Stimulated activated CD4-positive, alpha-beta T cell treated with anti-CD3 and anti-CD28 coated beads, Interleukin-4, amount 100 ng/mL, for 24 hours (primary cell): ENCODE measurements at regions not wholly inside any gene's neighbourhood (a gene's known extent, or its start where the extent isn't known, plus 50 kb on each side); places are given as distances from the start of the nearest gene placed in this dataset.
"Not testable (repeated sequence)": the region's sequence is repeated elsewhere in the genome, so short reads cannot be mapped to it uniquely, and the experiment has no call there.

Experiments
- DNase-seq: peaks from one replicate; pipeline ENCODE4 v3.0.0-alpha.2; 2020

DNA sequence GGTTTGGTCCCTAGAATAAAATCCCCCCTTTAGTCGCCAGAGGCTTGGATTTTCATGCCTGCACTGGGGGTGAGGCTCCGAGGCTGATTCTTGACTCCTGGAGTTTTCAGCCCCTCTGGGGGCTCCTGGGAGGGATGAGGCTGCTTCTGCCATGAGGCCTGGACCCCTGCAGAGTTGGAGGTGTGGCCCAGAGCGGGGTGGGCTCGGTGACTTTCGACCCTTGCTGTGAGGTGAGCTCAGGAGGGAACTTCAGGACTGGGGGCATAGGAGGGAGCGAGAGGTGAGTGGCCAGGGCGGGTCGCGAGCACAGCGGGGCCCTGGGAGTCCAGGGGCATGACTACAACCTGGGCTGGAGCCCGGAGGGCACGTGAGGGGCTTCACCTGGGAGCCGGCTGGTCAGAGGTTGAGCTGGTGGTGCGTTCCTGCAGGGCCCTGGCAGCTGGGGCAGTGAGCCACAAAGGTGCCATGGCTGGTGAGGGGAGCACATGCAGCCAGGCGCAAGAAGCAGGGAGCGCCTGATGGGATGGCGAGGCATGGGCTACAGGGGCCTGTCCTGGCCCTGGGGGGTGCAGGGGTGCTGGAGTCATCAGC lies 168.2 kb downstream of the KIF26A start:
- no peak for DNase-seq

- no peak for DNase-seq
Measured at GRCh38 chr14:104307246-104307626, 168.8 kb downstream of the KIF26A start.

GRCh38 chr14:104307627-104308401 lies 169.4 kb downstream of the KIF26A start:
- no peak for DNase-seq

GRCh38 chr14:104308534-104308933 lies 170.1 kb downstream of the KIF26A start:
- DNase-seq, result not testable (repeated sequence)

GRCh38 chr14:104309657-104310369 lies 171.4 kb downstream of the KIF26A start:
- no peak for DNase-seq

GRCh38 chr14:104311358-104311757 lies 173.0 kb downstream of the KIF26A start:
- DNase-seq, result no peak

- no peak for DNase-seq
Measured at GRCh38 chr14:104313674-104314073, 175.3 kb downstream of the KIF26A start.

- DNase-seq, result no peak
Measured at GRCh38 chr14:104314251-104314941, 176.0 kb downstream of the KIF26A start.

- no peak for DNase-seq
Measured at GRCh38 chr14:104315169-104315568, 176.8 kb downstream of the KIF26A start.

DNA sequence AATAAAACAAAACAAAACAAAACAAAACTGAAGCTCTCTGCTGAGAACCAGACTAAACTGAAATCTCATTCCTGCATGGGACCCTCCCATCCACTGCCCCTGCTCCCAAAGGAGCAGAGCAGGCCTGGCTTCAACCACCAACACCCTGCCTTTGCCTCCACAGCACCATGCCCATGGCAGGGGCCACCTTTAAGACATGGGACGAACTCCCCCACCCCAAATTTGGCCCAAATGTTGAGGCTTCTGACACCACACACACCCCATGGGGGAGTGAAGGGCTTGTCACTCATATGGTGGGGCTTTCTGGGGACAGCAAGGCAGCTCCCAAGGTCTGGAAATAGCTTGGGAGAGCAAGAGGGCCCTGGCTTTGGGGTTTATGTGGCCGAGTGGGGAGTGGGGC lies 177.2 kb downstream of the KIF26A start:
- no peak for DNase-seq

- DNase-seq, result no peak
Measured at GRCh38 chr14:104316121-104316722, 177.8 kb downstream of the KIF26A start.

DNA sequence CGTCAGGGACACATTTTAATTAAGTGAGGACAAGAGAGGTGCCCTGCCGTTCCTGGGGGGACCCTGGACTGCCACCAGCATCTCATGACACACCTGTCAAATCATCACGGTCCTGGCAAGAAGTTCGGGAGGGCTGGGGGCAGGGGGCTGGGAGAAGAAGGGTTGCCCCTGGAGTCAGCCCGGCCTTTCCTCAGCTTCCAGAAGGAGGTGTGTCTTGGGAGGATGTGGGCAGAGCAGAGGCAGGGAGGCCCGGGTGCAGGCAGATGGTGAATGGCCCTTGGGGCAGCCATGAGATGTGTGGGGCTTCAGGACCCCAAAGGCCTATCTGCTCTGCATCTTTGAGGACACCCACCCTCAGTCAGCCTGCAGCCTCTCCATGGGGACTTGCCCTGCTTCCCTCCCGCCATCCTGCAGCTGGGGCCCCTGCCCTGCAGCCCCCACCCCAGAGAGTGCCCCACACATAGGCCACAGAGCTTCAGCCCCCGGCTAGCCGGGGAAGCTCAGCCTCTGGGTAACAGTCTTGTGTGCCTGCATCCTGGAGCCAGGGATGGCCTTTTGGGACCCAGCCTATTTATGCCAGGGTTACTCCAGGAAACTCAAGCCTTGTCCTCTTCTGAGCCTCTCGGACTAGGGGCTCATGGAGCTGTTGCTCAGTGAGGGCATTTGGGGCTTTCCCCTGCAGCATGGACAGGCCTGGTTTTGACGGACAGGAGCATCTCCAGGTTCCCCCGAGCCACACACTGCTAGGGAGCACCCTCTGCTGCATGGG lies 178.5 kb downstream of the KIF26A start:
- DNase-seq, result no peak

DNA sequence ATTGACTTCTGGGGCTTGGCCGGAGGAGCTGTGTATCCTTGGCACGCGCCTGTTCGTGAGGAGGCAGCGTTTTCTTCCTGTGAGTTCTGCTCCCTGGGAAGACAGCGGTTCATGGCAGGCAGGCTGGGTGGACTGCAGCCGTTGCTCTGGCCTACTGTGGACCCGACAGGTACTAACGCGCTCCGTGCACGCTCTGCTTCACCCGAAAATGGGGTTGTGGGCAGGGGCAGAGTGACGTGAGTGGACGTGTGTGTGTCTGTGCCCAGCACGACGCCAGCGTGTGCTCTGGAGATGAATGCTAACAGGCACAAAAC lies 179.1 kb downstream of the KIF26A start:
- DNase-seq, result no peak

DNA sequence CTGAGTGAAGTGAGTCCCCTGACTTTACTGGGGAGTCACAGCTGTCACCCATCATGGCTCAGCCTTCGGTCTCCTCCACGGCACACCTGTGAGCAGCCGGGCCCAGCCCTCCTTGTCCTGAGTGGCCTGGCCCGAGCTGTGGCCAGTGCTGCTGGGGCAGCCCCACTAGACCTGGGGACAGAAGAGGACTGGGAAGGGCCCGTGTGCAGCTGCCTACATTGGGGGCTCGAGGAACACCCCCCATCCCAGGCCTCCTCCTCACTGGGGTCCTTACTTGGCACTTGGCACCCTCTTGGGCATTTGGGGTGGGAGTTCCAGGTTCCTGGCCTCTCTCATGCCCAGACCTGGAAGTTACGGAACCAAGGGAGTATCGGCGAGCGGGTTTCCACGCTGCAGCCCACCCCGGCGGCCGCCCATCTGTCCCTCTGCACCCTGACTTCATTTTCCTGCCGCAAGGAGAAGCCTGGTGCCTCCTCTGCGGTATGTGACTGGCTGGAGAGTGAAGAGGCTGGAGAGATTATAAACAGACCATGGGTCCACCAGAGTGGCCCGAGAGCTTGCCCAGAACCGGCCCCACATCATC lies 179.7 kb downstream of the KIF26A start:
- DNase-seq, result no peak

DNA sequence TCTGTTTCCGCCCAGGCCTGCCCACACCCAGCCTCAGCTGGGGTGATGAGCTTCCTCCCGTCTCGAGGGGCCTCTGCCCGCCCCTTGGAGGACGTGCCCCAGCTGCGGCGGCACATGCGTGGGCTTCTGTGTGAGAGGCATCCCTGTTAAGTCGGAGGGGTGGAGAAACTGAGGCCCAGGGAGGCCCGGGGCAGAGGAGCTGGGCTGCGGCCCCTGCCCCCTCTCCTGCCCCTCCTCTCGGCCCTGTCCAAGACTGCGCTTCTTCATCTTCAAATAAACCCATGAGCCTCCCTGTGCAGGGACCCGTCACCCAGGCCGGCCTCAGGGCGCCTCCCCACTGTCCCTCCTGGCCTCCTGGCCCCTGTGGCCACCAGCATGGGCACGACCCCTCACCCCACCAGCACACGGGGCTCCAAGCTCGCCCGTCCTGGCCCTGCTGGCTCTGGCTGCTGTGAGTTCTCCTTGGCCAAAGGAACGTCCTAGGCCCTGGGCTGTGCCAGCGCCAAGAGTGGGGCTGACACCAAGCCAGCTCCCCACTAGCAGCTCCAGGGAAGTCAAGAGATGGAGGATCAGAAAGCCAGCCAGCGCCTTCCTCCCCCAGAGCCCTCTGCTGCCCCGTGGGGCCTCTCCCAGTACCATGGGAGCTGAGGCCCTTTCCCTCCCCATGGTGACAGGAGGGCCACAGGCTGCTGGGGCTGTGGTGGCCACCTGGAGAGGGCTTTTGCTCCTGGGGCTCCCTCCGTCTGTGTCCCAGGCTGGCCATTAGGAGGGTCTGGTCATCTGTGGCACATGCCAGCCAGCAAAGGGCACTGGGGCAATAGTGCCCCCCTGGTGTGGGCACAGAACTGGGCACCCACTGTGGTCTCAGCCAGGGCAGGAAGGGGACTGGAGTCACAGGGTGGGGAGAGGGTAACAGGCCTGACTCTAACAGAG lies 180.4 kb downstream of the KIF26A start:
- DNase-seq, result no peak

GRCh38 chr14:104319491-104320241 lies 181.3 kb downstream of the KIF26A start:
- DNase-seq, result no peak

- no peak for DNase-seq
Measured at GRCh38 chr14:104320611-104321086, 182.3 kb downstream of the KIF26A start.

DNA sequence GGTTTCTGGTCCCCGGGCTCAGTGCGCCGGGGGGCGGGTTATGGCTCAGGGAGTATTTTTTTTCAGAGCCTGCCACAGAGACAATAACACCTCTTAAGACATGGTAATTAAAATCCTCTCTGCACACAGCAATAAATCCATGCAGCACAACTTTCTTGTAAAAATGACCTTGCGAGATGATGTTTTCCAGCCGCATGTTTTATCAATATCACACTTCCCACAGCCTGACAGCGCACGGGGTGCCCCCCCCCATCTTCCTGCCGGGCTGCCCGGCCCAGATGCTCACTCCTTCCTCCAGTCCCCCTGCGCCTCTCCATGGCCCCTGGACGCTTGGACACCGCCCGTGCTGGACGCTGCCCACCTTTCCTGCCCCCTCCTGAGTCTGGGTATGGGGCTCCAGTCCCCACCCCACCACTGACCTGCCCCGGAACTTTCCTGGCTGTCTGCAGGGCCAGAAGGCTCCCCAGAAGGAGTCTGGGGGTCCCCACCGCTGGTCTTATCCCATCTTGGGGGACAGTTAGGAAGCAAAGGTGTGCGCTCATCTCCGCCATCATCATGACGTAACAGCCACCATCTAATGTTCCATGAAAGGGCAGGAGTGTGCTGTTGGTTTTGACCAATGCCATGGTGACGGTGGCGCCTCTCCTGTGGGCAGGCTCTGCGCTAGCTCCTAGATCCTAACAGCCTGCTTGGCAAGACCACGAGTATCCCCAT lies 182.9 kb downstream of the KIF26A start:
- no peak for DNase-seq

DNA sequence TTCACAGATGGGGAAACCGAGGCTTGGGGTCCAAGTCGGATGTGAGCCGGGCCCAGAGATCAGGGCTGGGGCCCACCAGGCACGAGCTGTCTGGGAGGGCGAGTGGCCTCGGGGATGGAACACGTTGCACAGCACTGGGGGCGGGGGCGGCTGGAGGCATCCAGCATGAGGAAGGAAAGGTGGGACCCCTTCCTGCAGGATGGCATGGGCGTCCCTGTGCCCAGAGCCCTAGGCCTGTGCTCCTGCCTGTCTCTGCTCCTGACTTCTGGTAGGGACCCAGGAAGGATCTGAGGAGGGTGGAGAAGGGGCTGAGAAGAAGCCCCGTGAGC lies 183.4 kb downstream of the KIF26A start:
- no peak for DNase-seq
